Myocyte (in vitro differentiated cells): ENCODE measurements at regions not wholly inside any gene's neighbourhood (a gene's known extent, or its start where the extent isn't known, plus 50 kb on each side); places are given as distances from the start of the nearest gene placed in this dataset.
A peak's percentile ranks its signal among the peaks of the same experiment; 100 is the strongest.
"Not testable (repeated sequence)": the region's sequence is repeated elsewhere in the genome, so short reads cannot be mapped to it uniquely, and the experiment has no call there.

ENCODE experiments used
- DNase-seq: peaks from one replicate; pipeline ENCODE4 v3.0.0-alpha.2; 2012; ENCODE audit warnings: low read depth

GRCh38 chr3:152768478-152768877 is 66.5 kb upstream of the P2RY1 start:
- no peak for DNase-seq

- no peak for DNase-seq
Observed at GRCh38 chr3:152769523-152769922, 65.4 kb upstream of the P2RY1 start.

GRCh38 chr3:152770296-152770695 is 64.6 kb upstream of the P2RY1 start:
- no peak for DNase-seq

DNA sequence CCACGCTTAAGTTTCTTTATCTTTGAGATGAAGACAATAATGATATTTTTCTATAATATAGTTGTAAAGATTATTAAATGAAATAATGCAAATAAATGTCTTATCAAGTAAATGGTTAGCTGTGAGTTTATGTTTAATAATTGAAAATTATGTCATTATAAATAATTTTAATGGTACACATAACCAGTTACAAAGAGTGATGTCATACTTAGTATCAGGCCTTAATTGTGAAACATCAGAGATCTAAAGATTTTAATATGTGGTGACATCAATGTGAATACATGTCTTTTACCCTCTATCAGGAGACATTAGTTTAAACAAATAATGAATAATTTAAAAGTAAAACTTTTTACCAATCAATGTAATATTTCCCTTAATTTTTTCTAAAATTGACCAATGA is 63.8 kb upstream of the P2RY1 start:
- DNase-seq = no peak

GRCh38 chr3:152772674-152773225 is 62.2 kb upstream of the P2RY1 start:
- DNase-seq = no peak

- DNase-seq = no peak
Observed at GRCh38 chr3:152773633-152774032, 61.3 kb upstream of the P2RY1 start.

DNA sequence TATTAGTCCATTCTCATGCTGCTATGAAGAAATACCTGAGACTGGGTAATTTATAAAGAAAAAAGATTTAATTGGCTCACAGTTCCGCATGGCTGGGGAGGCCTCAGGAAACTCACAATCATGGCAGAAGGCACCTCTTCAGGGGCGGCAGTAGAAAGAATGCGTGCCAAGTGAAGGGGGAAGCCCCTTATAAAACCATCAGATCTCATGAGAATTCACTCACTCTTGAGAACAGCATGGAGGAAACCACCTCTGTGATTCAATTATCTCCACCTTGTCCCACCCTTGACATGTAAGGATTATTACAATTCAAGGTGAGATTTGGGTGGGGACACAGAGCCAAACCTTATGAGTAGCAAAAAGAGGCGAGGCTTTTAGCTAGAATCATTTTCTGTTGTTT is 60.7 kb upstream of the P2RY1 start:
- not testable (repeated sequence) for DNase-seq

DNA sequence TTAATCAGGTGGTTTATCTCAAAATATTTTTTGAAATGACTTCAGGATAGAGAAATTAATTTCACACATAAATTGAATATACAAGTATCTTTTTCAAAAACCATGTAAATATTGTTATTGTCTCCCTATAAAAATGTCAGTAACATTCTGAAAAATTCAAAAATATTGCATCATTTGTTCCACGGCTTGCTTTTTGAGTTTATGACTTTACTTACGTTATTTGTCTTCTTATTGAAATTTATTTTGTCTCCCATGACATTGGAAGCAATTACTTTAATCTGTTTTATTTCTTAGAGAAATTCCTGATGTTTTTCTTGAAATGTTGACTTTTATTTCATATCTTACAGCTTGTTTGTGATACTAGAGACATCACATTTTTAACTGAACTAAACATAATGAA is 56.9 kb upstream of the P2RY1 start:
- no peak for DNase-seq

DNA sequence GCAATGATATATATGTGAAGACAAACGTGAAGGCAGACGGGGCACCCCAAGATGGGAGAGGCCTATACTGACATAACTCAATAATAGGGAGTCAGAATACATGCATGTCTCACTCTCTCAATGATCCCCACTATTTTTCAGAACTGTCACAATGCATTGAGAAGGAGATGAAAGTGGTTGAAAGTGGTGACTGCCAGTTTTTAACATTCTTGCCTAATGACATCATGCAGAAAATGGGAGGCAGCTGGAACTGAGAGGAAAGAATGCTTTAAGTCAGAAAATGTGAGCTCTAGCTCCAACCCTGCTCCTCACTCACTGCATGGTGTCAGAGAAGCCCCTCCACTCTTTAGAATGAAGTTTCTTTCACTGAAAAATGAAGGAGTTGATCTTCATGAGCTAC is 55.3 kb upstream of the P2RY1 start:
- peak; percentile 34 for DNase-seq

DNA sequence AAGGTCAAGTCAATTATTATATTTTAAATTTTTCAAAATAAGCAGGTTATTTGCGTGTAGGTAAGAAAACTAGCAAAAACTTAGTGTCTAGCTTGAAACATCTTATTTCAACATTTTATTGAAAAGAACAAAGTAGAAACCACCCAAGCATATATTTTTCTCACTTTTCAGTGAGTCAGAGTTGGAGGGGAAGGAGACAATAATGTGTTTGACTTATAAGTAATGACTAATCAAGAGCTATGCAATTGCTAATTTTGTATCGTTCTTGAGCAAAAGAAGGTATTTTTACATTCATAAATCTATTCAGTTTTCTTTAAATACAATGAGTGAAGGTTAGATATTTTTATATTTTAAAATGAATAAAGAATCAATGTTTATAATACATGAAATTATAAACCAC is 54.4 kb upstream of the P2RY1 start:
- DNase-seq = no peak

DNA sequence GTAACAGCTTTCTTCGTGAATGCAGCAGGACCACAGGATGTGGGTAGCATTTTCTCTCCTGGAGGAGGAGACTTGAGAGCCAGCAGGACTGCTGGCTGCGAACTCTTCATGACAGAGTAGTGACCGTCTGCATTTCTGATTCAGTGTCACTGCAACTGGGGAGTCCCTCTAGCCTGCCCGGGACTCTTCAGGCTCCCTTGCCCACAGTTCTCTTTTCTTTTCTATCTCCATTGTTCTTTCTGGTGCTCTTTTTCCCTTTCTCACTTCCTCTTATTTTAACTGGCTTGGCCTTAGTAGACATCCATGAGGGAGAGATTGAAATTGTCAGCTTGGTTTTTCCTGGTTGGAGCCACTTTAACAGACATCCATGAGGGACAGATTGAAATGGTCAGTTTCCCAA is 49.9 kb upstream of the P2RY1 start:
- DNase-seq = no peak
